Smooth muscle cell (in vitro differentiated cells): ENCODE measurements at regions not wholly inside any gene's neighbourhood (a gene's known extent, or its start where the extent isn't known, plus 50 kb on each side); places are given as distances from the start of the nearest gene placed in this dataset.

Experiments used
- DNase-seq: peaks from one replicate; lab custom pipeline; 2025; ENCODE audit not compliant: unreplicated experiment; lab: John Stamatoyannopoulos, UW
- H2AFZ ChIP-seq: fragments of 200-600 bp; sonication (generic); 2 replicates; pipeline ENCODE4 v1.6.0; 2016; ENCODE audit warnings: antibody characterized with exemption, low read depth, mild to moderate bottlenecking
- H3F3A ChIP-seq: fragments of 200-600 bp; sonication (generic); 2 replicates; pipeline ENCODE4 v1.6.0; 2017; ENCODE audit warnings: antibody characterized with exemption, low read depth
- H3K27ac ChIP-seq: fragments of 200-600 bp; sonication (generic); 2 replicates; pipeline ENCODE4 v1.5.1; 2016; ENCODE audit warnings: low read depth, mild to moderate bottlenecking
- H3K27me3 ChIP-seq: fragments of 200-600 bp; sonication (generic); 2 replicates; pipeline ENCODE4 v1.6.1; 2016; ENCODE audit warnings: low read depth, mild to moderate bottlenecking
- H3K36me3 ChIP-seq: fragments of 200-600 bp; sonication (generic); 2 replicates; pipeline ENCODE4 v1.5.1; 2016; ENCODE audit warnings: low read depth
- H3K4me1 ChIP-seq: fragments of 200-600 bp; sonication (generic); 2 replicates; pipeline ENCODE4 v1.5.1; 2016; ENCODE audit warnings: low read depth
- H3K4me2 ChIP-seq: fragments of 200-600 bp; sonication (generic); 2 replicates; pipeline ENCODE4 v1.6.0; 2016; ENCODE audit warnings: mild to moderate bottlenecking
- H3K4me3 ChIP-seq: fragments of 200-600 bp; sonication (generic); 2 replicates; pipeline ENCODE4 v1.5.1; 2016; ENCODE audit warnings: mild to moderate bottlenecking
- H3K79me2 ChIP-seq: fragments of 200-600 bp; sonication (generic); 2 replicates; pipeline ENCODE4 v1.6.0; 2016; ENCODE audit warnings: low read depth, mild to moderate bottlenecking
- H3K9ac ChIP-seq: fragments of 200-600 bp; sonication (generic); 2 replicates; pipeline ENCODE4 v1.6.0; 2016; ENCODE audit warnings: low read depth
- H3K9me3 ChIP-seq: fragments of 200-600 bp; sonication (generic); replicated peaks from 2 replicates; pipeline ENCODE4 v1.5.1; 2016; ENCODE audit warnings: low read depth
- H4K20me1 ChIP-seq: fragments of 200-600 bp; sonication (generic); 2 replicates; pipeline ENCODE4 v1.6.0; 2016; ENCODE audit warnings: low read depth
- WGBS: methylation state at CpG from one replicate; pipeline ENCODE4 v1.1.7; 2016; ENCODE audit warnings: low lambda C conversion rate; 5-methylcytosine and 5-hydroxymethylcytosine counted together
- TF ChIP-seq, protein P1 (sequence below): fragments of 200-600 bp; sonication (generic); IDR thresholded peaks from 2 replicates; pipeline ENCODE4 v1.5.1; 2017; ENCODE audit warnings: borderline replicate concordance, mild to moderate bottlenecking, antibody characterized with exemption; ENCODE audit not compliant: insufficient read depth, poor library complexity, severe bottlenecking

DNA sequence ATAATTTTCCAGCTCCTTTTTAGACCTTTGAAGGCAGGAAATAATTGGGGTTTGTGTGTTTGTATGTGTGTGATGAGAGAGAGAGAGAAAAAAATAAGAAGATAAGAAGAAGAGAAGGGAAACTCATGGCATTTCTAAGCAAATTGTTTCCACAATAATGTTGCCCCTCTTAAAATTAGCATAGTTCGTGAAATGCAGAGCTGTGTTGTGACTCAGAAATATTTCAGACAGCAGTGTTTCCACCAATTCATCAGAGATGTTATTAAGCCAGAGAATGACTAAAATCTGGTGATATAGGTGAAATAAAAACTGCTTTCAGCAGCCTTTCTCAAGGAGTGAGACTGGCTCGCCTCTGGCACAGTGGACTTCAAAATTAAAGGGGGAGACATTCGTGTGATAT is 65.9 kb upstream of the ARHGAP5 start:
- WGBS: 60% methylated on average over 3 of the region's 3 CpGs
- Histone ChIP-seq H4K20me1 (no peaks in the 10 kb centered on the region), H2AFZ (no peak overlapping the region), H3K9me3 (no peaks in the 10 kb centered on the region), H3K79me2 (no peaks in the 10 kb centered on the region), H3K27me3 (no peaks in the 10 kb centered on the region), H3K4me2 (peak overlapping the region; percentile 60), H3K9ac (peak overlapping the region; percentile 37), H3K27ac (peak overlapping the region; percentile 87), H3K36me3 (no peaks in the 10 kb centered on the region), H3K4me1 (peaks cover 19% of the 10 kb centered on the region), H3F3A (peaks cover 28% of the 10 kb centered on the region), H3K4me3 (no peak overlapping the region)
- DNase-seq: no peak
- TF ChIP-seq, protein P1, sequence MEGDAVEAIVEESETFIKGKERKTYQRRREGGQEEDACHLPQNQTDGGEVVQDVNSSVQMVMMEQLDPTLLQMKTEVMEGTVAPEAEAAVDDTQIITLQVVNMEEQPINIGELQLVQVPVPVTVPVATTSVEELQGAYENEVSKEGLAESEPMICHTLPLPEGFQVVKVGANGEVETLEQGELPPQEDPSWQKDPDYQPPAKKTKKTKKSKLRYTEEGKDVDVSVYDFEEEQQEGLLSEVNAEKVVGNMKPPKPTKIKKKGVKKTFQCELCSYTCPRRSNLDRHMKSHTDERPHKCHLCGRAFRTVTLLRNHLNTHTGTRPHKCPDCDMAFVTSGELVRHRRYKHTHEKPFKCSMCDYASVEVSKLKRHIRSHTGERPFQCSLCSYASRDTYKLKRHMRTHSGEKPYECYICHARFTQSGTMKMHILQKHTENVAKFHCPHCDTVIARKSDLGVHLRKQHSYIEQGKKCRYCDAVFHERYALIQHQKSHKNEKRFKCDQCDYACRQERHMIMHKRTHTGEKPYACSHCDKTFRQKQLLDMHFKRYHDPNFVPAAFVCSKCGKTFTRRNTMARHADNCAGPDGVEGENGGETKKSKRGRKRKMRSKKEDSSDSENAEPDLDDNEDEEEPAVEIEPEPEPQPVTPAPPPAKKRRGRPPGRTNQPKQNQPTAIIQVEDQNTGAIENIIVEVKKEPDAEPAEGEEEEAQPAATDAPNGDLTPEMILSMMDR: no peak

DNA sequence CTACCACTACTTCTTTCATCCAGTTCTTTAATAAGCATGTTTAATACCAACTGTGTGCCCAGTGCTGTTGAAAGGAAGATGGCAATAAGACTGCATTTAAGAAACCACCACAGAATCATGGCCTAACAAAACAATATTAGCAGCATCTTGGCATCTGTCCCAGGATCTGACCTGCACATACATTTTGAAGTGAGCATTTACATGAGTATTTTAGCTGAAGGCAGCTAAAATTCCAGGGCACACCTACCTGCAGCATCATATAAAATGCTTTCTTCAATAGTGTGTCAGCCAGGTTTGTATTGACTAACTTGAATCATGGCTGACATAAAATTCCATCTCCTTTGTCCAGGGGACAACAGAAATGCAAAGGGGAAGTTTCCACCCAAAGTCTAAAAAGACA is 65.0 kb upstream of the ARHGAP5 start:
- Histone ChIP-seq H3F3A (peaks cover 25% of the 10 kb centered on the region), H3K4me2 (no peak overlapping the region), H3K4me3 (no peak overlapping the region), H2AFZ (no peak overlapping the region), H3K79me2 (no peaks in the 10 kb centered on the region), H3K27me3 (no peaks in the 10 kb centered on the region), H4K20me1 (no peaks in the 10 kb centered on the region), H3K9ac (no peak overlapping the region), H3K9me3 (no peaks in the 10 kb centered on the region), H3K27ac (no peak overlapping the region), H3K4me1 (peaks cover 18% of the 10 kb centered on the region), H3K36me3 (no peaks in the 10 kb centered on the region)
- DNase-seq: no peak
- TF ChIP-seq, protein P1: no peak

DNA sequence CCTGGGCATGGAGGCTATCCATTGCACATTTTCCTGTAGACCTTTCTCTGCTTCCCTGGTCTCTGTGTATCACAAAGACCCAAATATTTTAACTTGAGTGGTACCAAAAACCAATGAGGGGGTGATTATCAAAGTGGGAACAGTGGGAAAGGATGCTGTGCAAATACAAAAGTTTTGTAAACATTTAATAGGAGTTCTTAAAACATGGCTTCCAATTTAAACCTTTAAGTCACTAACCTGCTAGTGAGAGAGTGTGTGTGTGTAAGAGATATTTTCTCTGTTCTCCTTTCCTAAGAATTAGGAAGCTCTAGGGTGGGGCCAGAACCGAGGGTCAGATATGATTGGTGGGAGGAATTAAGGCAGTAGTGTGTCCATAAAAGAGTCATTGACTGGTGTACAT is 64.5 kb upstream of the ARHGAP5 start:
- H2AFZ ChIP-seq: no peak overlapping the region
- no peaks in the 10 kb centered on the region for H3K27me3 ChIP-seq
- H3K79me2 ChIP-seq: no peaks in the 10 kb centered on the region
- no peaks in the 10 kb centered on the region for H3K36me3 ChIP-seq
- H3F3A ChIP-seq: peaks cover 20% of the 10 kb centered on the region
- WGBS: 94% methylated on average over 1 of the region's 1 CpG
- H3K4me1 ChIP-seq: peaks cover 14% of the 10 kb centered on the region
- no peak overlapping the region for H3K4me2 ChIP-seq
- no peak for DNase-seq
- no peak overlapping the region for H3K4me3 ChIP-seq
- TF ChIP-seq, protein P1: no peak
- H3K27ac ChIP-seq: no peak overlapping the region
- H3K9me3 ChIP-seq: no peaks in the 10 kb centered on the region
- no peaks in the 10 kb centered on the region for H4K20me1 ChIP-seq
- H3K9ac ChIP-seq: no peak overlapping the region

GRCh38 chr14:32013083-32013482 is 64.0 kb upstream of the ARHGAP5 start:
- H2AFZ ChIP-seq: no peak overlapping the region
- peaks cover 14% of the 10 kb centered on the region for H3K4me1 ChIP-seq
- WGBS: 69% methylated on average over 6 of the region's 6 CpGs
- H3K79me2 ChIP-seq: no peaks in the 10 kb centered on the region
- H3K9me3 ChIP-seq: no peaks in the 10 kb centered on the region
- no peaks in the 10 kb centered on the region for H3K27me3 ChIP-seq
- H3K27ac ChIP-seq: no peak overlapping the region
- no peak overlapping the region for H3K9ac ChIP-seq
- no peaks in the 10 kb centered on the region for H3K36me3 ChIP-seq
- DNase-seq: no peak
- H3K4me2 ChIP-seq: no peak overlapping the region
- no peaks in the 10 kb centered on the region for H4K20me1 ChIP-seq
- TF ChIP-seq, protein P1: no peak
- peaks cover 18% of the 10 kb centered on the region for H3F3A ChIP-seq
- H3K4me3 ChIP-seq: no peak overlapping the region
